ENCODE measurements at regions not wholly inside any gene's neighbourhood (a gene's known extent, or its start where the extent isn't known, plus 50 kb on each side); places are given as distances from the start of the nearest gene placed in this dataset.

DNA sequence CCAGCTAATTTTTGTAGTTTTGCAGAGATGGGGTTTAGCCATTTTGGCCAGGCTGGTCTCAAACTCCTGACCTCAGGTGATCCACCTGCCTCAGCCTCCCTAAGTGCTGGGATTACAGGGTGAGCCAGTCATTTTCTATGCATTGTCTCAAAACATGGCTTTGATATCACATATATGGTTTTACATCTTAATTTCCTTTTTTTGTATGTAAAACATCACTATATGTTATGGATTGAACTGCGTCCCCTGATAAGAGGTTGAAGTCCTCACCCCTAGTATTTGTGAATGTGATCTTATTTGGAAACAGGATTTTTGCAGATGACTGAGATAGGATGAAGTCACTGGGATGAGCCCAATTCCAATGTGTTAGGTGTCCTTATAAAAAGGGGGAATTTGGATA lies 89.8 kb upstream of the MYCN start (continued):
- TF ChIP-seq, protein P1, sequence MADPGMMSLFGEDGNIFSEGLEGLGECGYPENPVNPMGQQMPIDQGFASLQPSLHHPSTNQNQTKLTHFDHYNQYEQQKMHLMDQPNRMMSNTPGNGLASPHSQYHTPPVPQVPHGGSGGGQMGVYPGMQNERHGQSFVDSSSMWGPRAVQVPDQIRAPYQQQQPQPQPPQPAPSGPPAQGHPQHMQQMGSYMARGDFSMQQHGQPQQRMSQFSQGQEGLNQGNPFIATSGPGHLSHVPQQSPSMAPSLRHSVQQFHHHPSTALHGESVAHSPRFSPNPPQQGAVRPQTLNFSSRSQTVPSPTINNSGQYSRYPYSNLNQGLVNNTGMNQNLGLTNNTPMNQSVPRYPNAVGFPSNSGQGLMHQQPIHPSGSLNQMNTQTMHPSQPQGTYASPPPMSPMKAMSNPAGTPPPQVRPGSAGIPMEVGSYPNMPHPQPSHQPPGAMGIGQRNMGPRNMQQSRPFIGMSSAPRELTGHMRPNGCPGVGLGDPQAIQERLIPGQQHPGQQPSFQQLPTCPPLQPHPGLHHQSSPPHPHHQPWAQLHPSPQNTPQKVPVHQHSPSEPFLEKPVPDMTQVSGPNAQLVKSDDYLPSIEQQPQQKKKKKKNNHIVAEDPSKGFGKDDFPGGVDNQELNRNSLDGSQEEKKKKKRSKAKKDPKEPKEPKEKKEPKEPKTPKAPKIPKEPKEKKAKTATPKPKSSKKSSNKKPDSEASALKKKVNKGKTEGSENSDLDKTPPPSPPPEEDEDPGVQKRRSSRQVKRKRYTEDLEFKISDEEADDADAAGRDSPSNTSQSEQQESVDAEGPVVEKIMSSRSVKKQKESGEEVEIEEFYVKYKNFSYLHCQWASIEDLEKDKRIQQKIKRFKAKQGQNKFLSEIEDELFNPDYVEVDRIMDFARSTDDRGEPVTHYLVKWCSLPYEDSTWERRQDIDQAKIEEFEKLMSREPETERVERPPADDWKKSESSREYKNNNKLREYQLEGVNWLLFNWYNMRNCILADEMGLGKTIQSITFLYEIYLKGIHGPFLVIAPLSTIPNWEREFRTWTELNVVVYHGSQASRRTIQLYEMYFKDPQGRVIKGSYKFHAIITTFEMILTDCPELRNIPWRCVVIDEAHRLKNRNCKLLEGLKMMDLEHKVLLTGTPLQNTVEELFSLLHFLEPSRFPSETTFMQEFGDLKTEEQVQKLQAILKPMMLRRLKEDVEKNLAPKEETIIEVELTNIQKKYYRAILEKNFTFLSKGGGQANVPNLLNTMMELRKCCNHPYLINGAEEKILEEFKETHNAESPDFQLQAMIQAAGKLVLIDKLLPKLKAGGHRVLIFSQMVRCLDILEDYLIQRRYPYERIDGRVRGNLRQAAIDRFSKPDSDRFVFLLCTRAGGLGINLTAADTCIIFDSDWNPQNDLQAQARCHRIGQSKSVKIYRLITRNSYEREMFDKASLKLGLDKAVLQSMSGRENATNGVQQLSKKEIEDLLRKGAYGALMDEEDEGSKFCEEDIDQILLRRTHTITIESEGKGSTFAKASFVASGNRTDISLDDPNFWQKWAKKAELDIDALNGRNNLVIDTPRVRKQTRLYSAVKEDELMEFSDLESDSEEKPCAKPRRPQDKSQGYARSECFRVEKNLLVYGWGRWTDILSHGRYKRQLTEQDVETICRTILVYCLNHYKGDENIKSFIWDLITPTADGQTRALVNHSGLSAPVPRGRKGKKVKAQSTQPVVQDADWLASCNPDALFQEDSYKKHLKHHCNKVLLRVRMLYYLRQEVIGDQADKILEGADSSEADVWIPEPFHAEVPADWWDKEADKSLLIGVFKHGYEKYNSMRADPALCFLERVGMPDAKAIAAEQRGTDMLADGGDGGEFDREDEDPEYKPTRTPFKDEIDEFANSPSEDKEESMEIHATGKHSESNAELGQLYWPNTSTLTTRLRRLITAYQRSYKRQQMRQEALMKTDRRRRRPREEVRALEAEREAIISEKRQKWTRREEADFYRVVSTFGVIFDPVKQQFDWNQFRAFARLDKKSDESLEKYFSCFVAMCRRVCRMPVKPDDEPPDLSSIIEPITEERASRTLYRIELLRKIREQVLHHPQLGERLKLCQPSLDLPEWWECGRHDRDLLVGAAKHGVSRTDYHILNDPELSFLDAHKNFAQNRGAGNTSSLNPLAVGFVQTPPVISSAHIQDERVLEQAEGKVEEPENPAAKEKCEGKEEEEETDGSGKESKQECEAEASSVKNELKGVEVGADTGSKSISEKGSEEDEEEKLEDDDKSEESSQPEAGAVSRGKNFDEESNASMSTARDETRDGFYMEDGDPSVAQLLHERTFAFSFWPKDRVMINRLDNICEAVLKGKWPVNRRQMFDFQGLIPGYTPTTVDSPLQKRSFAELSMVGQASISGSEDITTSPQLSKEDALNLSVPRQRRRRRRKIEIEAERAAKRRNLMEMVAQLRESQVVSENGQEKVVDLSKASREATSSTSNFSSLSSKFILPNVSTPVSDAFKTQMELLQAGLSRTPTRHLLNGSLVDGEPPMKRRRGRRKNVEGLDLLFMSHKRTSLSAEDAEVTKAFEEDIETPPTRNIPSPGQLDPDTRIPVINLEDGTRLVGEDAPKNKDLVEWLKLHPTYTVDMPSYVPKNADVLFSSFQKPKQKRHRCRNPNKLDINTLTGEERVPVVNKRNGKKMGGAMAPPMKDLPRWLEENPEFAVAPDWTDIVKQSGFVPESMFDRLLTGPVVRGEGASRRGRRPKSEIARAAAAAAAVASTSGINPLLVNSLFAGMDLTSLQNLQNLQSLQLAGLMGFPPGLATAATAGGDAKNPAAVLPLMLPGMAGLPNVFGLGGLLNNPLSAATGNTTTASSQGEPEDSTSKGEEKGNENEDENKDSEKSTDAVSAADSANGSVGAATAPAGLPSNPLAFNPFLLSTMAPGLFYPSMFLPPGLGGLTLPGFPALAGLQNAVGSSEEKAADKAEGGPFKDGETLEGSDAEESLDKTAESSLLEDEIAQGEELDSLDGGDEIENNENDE (IDR thresholded peaks at IDR 0.05; ENCODE audit: insufficient replicate concordance, low read length) = no peak
- TF ChIP-seq RAD21 (IDR thresholded peaks at IDR 0.05 in 1 of 2, conservative IDR thresholded peaks at IDR 0.05 in 1 of 2; ENCODE audit: low read depth in 2 of 2, low read length in 2 of 2) (no peak), SAP30 (IDR thresholded peaks at IDR 0.05; ENCODE audit: insufficient read depth, insufficient replicate concordance, low read length) (no peak), ASH2L (IDR thresholded peaks at IDR 0.05; ENCODE audit: low read length) (no peak), SP1 (IDR thresholded peaks at IDR 0.05; ENCODE audit: low read depth, low read length) (no peak), NRF1 (IDR thresholded peaks at IDR 0.05; ENCODE audit: low read depth, low read length) (no peak), TCF12 (IDR thresholded peaks at IDR 0.05; ENCODE audit: low read depth, low read length) (no peak), EGR1 (IDR thresholded peaks at IDR 0.05; ENCODE audit: borderline replicate concordance, low read depth, low read length) (no peak), RBBP5 (IDR thresholded peaks at IDR 0.05; ENCODE audit: borderline replicate concordance, low read depth, low read length) (no peak), NANOG (IDR thresholded peaks at IDR 0.05; ENCODE audit: insufficient read depth, low read depth, low read length, poor library complexity, severe bottlenecking) (no peak), SIRT6 (IDR thresholded peaks at IDR 0.05; ENCODE audit: low read length) (no peak)
- TF ChIP-seq, protein P2, sequence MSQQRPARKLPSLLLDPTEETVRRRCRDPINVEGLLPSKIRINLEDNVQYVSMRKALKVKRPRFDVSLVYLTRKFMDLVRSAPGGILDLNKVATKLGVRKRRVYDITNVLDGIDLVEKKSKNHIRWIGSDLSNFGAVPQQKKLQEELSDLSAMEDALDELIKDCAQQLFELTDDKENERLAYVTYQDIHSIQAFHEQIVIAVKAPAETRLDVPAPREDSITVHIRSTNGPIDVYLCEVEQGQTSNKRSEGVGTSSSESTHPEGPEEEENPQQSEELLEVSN (IDR thresholded peaks at IDR 0.05) = no peak
